WI38 (cell line): ENCODE measurements at regions not wholly inside any gene's neighbourhood (a gene's known extent, or its start where the extent isn't known, plus 50 kb on each side); places are given as distances from the start of the nearest gene placed in this dataset.

Experiments used
- H3K4me3 ChIP-seq: 2 replicates; pipeline ENCODE4 v1.5.1; 2011; ENCODE audit warnings: low read depth, mild to moderate bottlenecking, control low read depth, low read length
- TF ChIP-seq, protein P1 (sequence below): IDR thresholded peaks from 2 replicates; pipeline ENCODE4 v1.5.1; 2012; ENCODE audit warnings: low read depth, mild to moderate bottlenecking, control low read depth, low read length

DNA sequence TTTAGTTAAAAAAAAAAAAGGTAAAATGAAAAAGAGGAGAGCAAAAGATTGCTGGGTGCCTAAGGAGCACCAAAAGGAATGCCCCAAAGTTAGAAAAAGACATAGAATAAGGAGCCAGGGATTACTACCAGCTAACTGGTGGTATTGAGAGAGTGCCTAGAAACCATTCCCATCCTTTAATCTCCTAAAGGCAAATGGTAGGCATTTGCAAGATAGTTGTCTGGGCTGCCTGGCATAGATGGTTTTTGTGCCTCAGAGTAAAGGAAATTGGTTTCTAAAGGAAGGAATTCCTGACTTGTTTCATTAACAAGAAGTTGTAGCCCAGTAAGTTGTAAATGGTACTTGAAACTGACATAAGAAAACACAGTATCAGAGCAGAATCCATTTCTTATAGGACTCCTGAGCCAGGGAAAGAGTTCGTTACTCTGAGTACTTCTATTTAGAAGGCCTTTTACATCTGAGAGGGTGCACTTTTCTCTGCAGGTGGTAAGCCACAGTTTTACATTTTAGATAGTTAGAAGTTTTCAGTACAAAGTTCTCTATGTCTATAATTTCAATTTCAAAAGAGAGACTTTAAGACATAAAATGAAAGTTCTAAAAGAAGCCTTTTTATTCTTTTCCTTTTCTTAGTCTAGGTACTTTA lies 92.6 kb downstream of the OLFM4 start:
- H3K4me3 ChIP-seq, result no peak overlapping the region
- TF ChIP-seq, protein P1, sequence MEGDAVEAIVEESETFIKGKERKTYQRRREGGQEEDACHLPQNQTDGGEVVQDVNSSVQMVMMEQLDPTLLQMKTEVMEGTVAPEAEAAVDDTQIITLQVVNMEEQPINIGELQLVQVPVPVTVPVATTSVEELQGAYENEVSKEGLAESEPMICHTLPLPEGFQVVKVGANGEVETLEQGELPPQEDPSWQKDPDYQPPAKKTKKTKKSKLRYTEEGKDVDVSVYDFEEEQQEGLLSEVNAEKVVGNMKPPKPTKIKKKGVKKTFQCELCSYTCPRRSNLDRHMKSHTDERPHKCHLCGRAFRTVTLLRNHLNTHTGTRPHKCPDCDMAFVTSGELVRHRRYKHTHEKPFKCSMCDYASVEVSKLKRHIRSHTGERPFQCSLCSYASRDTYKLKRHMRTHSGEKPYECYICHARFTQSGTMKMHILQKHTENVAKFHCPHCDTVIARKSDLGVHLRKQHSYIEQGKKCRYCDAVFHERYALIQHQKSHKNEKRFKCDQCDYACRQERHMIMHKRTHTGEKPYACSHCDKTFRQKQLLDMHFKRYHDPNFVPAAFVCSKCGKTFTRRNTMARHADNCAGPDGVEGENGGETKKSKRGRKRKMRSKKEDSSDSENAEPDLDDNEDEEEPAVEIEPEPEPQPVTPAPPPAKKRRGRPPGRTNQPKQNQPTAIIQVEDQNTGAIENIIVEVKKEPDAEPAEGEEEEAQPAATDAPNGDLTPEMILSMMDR, result no peak

DNA sequence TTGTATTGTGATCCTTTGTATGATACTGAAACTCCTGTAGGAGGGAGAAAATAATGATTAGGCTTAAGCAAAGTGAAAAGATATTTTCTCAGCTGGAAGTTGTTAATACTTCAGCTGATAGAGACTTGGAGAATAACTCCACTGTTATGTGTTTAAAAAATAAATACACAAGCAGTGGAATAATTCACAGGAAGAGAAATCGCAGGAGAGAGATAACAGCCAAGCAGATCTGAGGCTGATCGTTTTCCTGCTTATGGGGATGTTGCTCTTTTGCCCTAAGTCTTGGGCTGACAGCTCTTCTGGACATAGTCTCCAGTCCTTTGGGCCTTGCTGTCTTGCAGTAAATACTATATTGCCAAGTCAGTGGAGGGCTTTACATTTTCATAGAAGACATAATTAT lies 93.3 kb downstream of the OLFM4 start:
- TF ChIP-seq, protein P1, result no peak
- H3K4me3 ChIP-seq, result no peak overlapping the region

DNA sequence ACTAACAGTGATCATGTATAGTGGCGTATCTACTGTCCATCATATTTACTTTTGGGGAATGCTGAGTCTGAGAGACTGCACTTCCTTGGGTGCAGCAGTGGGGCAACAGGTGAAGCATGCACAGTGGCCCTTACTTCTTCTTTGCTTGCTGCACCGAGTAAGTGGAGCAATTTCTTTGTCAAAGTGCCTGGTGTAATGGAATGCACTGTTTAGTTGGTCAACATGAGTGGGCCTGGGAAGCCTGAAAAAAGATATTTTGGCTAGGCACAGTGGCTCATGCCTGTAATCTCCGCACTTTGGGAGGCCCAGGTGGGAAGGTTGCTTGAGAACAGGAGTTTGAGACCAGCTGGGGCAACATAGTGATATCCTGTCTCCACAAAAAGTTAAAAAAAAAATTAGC lies 94.9 kb downstream of the OLFM4 start:
- H3K4me3 ChIP-seq, result no peak overlapping the region
- TF ChIP-seq, protein P1, result no peak

DNA sequence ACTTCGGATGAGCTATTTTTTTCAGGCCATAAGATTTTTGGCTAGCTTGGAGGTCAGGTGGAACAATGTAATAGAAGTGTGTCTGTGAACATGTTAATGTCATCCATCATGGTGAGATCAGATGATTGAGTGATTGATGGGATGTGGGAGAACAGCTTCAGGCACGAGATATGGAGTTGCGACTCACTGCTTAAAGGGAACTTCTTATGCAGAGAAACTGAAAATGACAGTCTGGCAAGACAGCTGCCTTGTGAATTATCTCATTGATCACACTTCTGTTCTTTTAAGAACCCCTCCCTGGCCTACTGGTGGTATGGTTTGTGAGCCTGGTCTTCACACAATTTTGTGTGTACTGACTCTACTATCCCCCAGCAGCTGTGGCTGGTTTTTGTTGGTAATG lies 96.0 kb downstream of the OLFM4 start:
- H3K4me3 ChIP-seq, result no peak overlapping the region
- TF ChIP-seq, protein P1, result no peak

DNA sequence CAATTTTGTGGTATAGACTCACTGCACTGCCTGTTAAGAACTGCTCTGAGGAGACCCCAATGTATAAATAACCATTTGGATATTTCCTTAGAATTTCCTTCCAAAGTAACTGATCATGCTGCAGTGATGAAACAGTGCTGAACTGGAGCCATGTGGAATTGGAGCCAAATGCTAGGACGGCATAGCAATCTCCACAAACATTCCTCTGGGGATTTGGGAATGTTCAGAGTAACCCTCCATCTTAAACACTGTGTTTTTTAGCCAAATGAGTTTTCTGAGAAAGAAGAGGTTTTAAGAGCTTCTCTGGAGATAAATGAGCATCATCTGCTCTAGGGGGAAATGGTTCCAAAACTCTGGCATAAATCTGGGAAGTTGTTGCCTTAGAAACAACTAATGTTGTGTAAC lies 98.2 kb downstream of the OLFM4 start:
- TF ChIP-seq, protein P1, result no peak
- H3K4me3 ChIP-seq, result no peak overlapping the region

DNA sequence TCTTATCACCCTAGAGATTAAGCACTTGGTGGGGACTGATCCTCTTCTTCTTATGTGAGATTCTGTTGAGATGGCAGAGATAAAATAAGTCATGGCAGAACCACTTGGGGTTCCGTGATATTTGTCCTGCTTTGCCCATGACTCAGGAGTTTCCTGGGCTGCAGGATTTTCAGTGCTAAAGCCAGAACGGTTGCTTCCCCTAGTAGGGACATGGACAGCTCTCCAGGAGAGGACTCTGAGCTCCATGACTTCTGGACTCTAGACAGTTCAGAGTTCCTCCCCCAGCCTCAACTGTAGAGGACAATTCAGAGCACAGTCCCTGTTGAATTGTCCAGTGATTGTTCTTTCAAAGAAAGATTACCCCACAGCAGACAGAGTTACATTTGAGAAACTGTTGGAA lies 98.8 kb downstream of the OLFM4 start:
- H3K4me3 ChIP-seq, result no peak overlapping the region

DNA sequence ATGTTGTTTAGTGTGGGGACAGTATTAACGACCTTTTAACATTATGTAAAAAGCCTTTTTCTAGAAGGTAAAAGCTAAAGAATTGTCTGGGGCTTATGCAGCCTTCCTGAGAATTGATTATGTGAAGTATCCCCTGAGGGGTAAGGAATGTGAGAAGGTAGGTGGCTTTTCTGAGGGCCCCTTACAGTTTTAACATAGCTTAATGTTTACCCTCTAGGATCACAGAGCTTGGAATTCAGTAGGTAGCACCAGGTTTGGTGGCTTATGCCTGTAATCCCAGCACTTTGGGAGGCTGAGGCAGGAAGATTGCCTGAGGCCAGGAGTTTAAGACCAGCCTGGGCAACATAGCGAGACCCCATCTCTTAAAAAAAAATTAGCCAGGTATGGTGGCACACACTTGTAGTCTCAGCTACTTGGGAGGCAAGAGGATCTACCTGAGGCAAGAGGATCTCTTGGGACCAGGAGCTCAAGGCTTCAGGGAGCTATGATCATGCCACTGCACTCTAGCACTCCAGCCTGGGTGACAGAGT lies 101.3 kb downstream of the OLFM4 start:
- H3K4me3 ChIP-seq, result no peak overlapping the region
- TF ChIP-seq, protein P1, result no peak

More for the DNA sequence above, 98.8 kb downstream of the OLFM4 start:
- TF ChIP-seq, protein P1, result no peak
